ENCODE measurements at regions not wholly inside any gene's neighbourhood (a gene's known extent, or its start where the extent isn't known, plus 50 kb on each side); places are given as distances from the start of the nearest gene placed in this dataset.

GRCh38 chr6:21426841-21427490 lies 166.6 kb upstream of the SOX4 start:
- no peak for DNase-seq (ENCODE audit: low spot score)

- DNase-seq (ENCODE audit: low spot score) = no peak
Observed at GRCh38 chr6:21429291-21429690, 164.3 kb upstream of the SOX4 start.

DNA sequence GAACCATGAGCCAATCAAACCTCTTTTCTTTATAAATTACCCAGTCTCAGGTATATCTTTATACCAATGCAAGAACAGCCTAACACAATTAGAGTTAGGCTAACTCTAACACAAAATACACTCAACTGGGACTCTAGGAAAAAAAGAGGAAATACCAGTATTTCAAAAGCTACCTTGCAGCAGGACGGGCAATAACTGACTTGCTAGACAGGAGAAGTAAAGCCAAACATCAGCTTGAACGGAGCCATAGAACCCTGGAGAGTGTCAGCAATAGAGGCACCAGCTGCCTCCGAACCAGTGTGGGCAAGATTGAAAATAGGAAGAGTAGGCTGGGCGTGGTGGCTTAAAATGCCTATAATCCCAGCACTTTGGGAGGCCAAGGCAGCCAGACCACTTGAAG lies 162.0 kb upstream of the SOX4 start:
- no peak for DNase-seq (ENCODE audit: low spot score)

- no peak for DNase-seq (ENCODE audit: low spot score)
Observed at GRCh38 chr6:21436625-21437024, 156.9 kb upstream of the SOX4 start.

DNA sequence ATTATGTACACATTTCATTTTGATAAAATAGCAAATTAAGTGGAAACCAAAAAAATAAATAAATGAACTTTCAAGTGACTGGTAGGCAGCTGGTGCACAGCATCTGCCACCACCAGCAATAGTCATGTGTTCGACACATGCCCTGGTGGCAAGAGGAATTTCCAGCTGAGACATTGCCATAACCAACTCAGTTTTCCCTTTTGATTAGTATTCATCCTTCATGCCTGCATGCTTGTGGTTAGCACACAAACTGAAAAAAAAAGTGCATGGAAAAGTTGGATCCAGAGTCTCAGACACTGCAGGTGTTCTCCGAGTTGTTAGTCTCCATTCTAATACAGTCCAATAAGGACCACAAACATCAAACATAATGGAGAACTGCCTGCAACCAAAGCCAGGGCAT lies 156.0 kb upstream of the SOX4 start:
- no peak for DNase-seq (ENCODE audit: low spot score)

GRCh38 chr6:21438237-21438985 lies 155.1 kb upstream of the SOX4 start:
- peak; percentile 68 for DNase-seq (ENCODE audit: low spot score)

DNA sequence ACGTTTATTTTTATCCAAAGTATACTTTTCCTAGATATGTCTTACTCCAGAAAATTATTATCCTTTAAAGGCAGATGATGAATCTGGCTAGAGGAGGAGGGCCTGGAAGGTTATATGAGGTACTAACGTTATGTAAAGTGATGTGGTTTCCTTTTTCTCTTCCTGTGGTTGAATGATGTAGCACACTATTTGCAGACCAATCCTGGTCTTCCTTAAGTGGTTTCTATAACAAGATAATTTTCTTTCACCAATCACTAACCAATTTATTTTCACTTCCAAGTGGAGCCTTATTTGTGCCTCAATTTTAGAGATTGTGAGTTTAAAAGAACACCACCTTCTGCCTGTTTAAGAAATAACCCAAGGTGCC lies 154.6 kb upstream of the SOX4 start:
- DNase-seq (ENCODE audit: low spot score) = no peak

DNA sequence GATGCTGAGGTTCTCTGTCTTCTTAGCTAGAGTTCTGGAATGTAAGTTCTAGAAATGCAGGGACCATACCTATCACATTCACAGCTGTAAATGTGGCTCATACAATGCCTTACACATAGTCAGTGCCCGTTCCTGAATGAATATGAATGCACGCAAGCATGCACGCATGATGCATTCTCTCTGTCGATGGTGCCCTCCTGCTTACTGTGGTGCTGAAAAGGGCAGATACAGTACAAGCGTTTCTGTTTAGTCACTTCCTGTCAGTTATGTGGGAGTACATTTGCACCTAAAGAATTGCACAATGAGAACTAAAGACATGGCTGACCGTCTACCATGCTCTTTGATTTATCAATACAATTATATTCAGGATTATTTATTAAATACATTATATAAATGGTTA lies 152.2 kb upstream of the SOX4 start:
- peak; percentile 30 for DNase-seq (ENCODE audit: low spot score)

DNA sequence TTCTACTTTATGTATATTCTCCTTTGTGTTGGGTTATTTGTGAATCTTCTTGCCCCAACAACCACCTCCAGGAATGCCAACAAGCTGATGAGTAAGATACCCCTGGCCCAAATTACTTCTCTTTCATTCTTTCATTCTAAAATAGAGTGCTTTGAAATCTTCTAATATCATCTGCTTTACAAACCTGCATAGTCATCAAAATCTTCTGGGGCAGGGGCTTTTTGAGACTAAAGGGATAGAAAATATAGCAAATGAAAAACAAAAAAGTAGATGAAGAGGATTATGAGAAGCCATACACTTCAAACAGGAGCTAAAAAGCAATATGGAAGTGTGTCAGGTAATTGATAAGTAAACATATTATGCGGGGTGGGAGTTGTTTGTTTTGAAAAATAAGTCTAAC lies 150.7 kb upstream of the SOX4 start:
- DNase-seq (ENCODE audit: low spot score) = no peak

DNA sequence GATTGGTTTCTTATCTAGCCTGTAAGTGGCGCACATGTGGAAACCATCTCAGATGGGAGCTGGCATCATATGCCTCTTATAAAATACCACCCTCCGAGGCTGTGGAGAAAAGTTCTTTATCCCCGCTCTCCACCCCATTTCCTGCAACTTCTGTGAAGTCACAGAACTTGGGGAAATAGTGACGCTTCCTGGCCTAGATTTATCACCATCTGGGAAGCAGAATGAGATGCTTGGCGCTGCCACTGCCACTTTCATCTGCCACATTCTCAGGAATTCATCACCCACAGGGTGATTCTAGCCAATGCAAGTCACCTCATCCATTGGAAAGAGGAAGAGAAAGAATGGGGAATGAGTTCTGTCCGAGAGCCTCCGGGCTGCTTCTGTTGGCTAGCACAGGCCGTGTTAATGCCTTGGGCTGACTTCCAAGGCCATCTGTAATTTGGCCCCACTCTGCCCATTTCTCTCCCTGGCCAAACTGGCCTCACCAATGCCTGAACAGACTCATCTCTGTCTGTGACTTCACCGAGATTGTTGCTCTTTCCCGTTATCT lies 148.8 kb upstream of the SOX4 start:
- DNase-seq (ENCODE audit: low spot score) = no peak

- DNase-seq (ENCODE audit: low spot score) = no peak
Observed at GRCh38 chr6:21447987-21448386, 145.6 kb upstream of the SOX4 start.

- no peak for DNase-seq (ENCODE audit: low spot score)
Observed at GRCh38 chr6:21448485-21449109, 145.0 kb upstream of the SOX4 start.

DNA sequence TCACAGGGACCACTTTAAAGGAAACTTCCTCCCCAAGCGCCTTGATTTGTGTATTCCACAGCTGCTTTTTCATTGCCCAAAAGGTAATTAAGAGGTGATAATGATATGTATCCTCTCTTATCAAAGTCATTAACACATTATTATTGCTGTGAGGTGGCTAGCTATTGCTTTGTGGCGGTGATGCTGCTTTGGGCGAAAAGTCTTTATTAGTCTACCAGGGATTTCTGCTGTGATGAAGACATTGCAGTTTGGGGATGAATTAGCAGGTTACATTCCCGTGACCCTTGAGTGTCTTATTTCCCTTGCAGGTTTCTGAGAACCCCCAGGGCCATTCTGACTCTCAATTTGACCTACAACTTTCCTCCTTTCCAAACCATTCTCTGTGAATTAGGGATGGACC lies 143.4 kb upstream of the SOX4 start:
- DNase-seq (ENCODE audit: low spot score) = no peak

DNA sequence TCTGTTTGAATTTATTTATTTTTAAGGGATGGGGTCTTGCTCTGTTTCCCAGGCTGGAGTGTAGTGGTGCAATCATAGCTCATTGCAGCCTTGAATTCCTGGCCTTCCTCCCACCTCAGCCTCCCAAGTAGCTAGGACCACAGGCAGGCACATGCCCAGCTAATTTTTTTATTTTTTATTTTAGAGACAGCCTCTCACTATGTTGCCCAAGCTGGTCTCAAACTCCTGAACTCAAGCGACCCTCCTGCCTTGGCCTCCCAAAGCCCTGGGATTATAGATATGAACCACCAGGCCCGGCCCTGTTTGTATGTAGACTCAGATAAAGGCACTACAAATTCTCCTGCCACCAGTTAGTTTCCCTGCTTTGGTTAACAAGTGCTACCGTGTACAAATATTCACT lies 142.9 kb upstream of the SOX4 start:
- DNase-seq (ENCODE audit: low spot score) = no peak

GRCh38 chr6:21451546-21452013 lies 142.0 kb upstream of the SOX4 start:
- DNase-seq (ENCODE audit: low spot score) = no peak

- no peak for DNase-seq (ENCODE audit: low spot score)
Observed at GRCh38 chr6:21454262-21454661, 139.3 kb upstream of the SOX4 start.

GRCh38 chr6:21455071-21455470 lies 138.5 kb upstream of the SOX4 start:
- no peak for DNase-seq (ENCODE audit: low spot score)

GRCh38 chr6:21457647-21458046 lies 135.9 kb upstream of the SOX4 start:
- no peak for DNase-seq (ENCODE audit: low spot score)

DNA sequence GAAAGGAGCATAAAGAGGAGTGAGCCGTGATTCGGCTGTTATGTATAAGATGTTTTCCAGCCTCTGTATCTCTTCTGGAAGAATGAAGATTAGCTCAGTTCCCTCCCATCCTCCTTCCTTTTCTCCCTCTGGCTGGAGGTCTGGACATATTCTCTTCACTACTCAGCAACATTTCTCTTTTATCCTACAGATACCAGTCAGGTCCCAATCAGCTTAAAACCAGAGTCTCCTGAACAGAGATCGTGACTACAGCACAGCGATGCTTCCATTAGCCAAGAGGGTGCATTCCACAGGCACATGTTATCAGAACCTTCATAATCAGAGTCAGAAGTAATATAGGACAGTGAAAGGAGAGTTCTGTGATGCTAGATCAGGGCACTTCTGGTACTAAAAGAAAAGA lies 133.9 kb upstream of the SOX4 start:
- DNase-seq (ENCODE audit: low spot score) = no peak

- no peak for DNase-seq (ENCODE audit: low spot score)
Observed at GRCh38 chr6:21461844-21462518, 131.6 kb upstream of the SOX4 start.

- DNase-seq (ENCODE audit: low spot score) = no peak
Observed at GRCh38 chr6:21462519-21462852, 131.1 kb upstream of the SOX4 start.

DNA sequence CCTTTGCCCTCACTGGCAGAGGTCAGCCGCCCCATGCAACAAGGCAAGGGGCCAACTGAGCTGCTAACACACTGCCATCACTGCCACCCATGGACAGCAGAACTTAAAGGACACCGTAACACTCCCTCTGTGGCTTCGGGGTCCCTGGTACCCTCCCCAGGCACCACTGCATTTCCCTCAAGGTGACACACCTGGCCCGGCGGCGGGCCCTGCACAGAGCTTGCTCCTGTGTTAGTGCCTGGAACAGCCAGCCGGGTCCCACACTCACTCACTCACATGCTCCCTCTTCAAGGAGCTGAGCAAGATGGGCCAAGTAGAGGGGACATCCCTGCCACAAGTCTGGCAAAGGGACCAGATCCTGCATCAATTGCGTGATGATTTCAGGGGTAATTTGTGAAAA lies 126.5 kb upstream of the SOX4 start:
- no peak for DNase-seq (ENCODE audit: low spot score)

- DNase-seq (ENCODE audit: low spot score) = no peak
Observed at GRCh38 chr6:21468461-21468860, 125.1 kb upstream of the SOX4 start.
